Progenitor cell of endocrine pancreas (in vitro differentiated cells): ENCODE measurements at regions not wholly inside any gene's neighbourhood (a gene's known extent, or its start where the extent isn't known, plus 50 kb on each side); places are given as distances from the start of the nearest gene placed in this dataset.

Source experiments
- DNase-seq: peaks from one replicate; pipeline ENCODE4 v3.0.0; 2021; ENCODE audit warnings: low spot score; ENCODE audit not compliant: unreplicated experiment
- H3K27ac Mint-ChIP-seq: 2 replicates; pipeline ENCODE4 v1.8.0; 2021; ENCODE audit warnings: mild to moderate bottlenecking, moderate library complexity, mixed read lengths
- H3K27me3 Mint-ChIP-seq: 2 replicates; pipeline ENCODE4 v1.8.0; 2021; ENCODE audit warnings: mixed read lengths
- H3K36me3 Mint-ChIP-seq: 2 replicates; pipeline ENCODE4 v1.8.0; 2022; ENCODE audit warnings: mixed read lengths; ENCODE audit not compliant: insufficient read depth
- H3K4me1 Mint-ChIP-seq: 2 replicates; pipeline ENCODE4 v1.8.0; 2021; ENCODE audit warnings: low read depth, mixed read lengths
- H3K4me3 Mint-ChIP-seq: 2 replicates; pipeline ENCODE4 v1.8.0; 2021; ENCODE audit warnings: low read depth, mild to moderate bottlenecking, moderate library complexity, mixed read lengths
- H3K9me3 Mint-ChIP-seq: 2 replicates; pipeline ENCODE4 v1.8.0; 2021; ENCODE audit warnings: low read depth, mixed read lengths
- TF ChIP-seq, protein P1 (sequence below): fragments of 200-600 bp; sonication (generic); IDR thresholded peaks from one replicate; pipeline ENCODE4 v1.5.0; 2021; ENCODE audit warnings: antibody characterized with exemption, mild to moderate bottlenecking; ENCODE audit not compliant: unreplicated experiment

- H3K27me3 Mint-ChIP-seq, result no peaks in the 10 kb centered on the region
- no peak for DNase-seq
- H3K9me3 Mint-ChIP-seq, result peaks cover 4% of the 10 kb centered on the region
- no peak overlapping the region for H3K4me3 Mint-ChIP-seq
- peaks cover 14% of the 10 kb centered on the region for H3K4me1 Mint-ChIP-seq
- peak overlapping the region; percentile 20 for H3K27ac Mint-ChIP-seq
- peaks cover 7% of the 10 kb centered on the region for H3K36me3 Mint-ChIP-seq
- TF ChIP-seq, protein P1, sequence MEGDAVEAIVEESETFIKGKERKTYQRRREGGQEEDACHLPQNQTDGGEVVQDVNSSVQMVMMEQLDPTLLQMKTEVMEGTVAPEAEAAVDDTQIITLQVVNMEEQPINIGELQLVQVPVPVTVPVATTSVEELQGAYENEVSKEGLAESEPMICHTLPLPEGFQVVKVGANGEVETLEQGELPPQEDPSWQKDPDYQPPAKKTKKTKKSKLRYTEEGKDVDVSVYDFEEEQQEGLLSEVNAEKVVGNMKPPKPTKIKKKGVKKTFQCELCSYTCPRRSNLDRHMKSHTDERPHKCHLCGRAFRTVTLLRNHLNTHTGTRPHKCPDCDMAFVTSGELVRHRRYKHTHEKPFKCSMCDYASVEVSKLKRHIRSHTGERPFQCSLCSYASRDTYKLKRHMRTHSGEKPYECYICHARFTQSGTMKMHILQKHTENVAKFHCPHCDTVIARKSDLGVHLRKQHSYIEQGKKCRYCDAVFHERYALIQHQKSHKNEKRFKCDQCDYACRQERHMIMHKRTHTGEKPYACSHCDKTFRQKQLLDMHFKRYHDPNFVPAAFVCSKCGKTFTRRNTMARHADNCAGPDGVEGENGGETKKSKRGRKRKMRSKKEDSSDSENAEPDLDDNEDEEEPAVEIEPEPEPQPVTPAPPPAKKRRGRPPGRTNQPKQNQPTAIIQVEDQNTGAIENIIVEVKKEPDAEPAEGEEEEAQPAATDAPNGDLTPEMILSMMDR, result no peak
These were observed 50.5 kb upstream of the LRRC1 start for GRCh38 chr6:53744321-53744720.

DNA sequence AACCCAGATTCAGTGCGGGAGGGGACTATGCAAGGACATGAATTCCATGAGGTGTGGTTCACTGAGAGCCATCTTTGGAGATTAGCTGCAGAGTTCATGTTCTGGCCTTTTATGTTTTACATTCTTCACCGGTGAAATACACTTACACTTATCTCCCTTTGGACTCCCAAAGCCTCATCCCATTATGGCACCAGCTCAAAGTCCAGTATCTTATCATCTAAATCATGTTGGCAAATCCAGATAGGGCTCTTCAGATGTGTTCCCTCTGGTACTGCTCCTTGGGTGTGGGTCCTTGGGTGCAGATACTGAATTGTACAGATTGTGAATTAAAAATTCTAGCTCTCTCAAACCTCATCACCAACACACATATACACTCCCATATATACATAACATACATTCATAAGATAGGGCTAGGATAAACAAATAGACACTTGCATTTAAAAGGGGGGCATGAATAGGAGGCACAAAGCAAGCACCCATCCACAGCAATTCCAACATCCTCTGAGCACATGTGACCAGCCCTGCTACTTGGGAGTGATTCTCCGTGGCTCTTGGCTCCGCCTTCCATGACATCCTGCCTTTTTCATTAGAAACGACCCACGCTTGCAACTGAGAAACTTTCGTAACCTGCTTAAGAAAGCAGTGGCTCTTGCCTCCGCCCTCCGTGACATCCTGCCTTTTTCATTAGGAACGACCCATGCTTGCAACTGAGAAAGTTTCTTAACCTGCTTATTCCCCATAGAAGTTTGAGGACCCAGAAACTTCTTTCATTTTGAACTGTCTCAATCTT lies 53.6 kb upstream of the LRRC1 start:
- H3K36me3 Mint-ChIP-seq, result peaks cover 7% of the 10 kb centered on the region
- peaks cover 8% of the 10 kb centered on the region for H3K4me1 Mint-ChIP-seq
- TF ChIP-seq, protein P1, result no peak
- H3K27ac Mint-ChIP-seq, result no peak overlapping the region
- DNase-seq, result no peak
- peaks cover 4% of the 10 kb centered on the region for H3K9me3 Mint-ChIP-seq
- H3K27me3 Mint-ChIP-seq, result no peaks in the 10 kb centered on the region
- H3K4me3 Mint-ChIP-seq, result no peak overlapping the region

DNA sequence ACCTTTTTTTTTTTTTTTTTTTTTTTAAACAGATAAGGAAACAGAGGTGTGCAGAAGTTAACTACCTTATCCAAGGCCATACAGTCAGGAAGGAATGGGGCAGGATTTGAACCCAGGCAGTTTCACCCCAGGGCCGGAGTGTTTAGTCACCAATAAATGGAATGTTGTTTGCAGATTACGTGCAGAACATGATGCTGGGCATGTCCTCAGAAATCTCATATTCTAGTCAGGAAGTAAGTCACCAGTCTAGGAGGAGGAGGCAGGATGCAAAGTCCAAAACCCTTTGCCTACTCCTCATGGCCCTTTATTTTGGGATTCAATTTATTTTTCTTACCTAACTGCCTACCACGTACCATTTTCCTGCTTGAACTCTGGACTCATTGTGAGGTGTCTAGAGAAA lies 57.1 kb upstream of the LRRC1 start:
- H3K4me3 Mint-ChIP-seq, result no peak overlapping the region
- peaks cover 3% of the 10 kb centered on the region for H3K36me3 Mint-ChIP-seq
- TF ChIP-seq, protein P1, result no peak
- peaks cover 3% of the 10 kb centered on the region for H3K9me3 Mint-ChIP-seq
- H3K4me1 Mint-ChIP-seq, result peaks cover 13% of the 10 kb centered on the region
- DNase-seq, result no peak
- H3K27me3 Mint-ChIP-seq, result no peaks in the 10 kb centered on the region
- no peak overlapping the region for H3K27ac Mint-ChIP-seq

DNA sequence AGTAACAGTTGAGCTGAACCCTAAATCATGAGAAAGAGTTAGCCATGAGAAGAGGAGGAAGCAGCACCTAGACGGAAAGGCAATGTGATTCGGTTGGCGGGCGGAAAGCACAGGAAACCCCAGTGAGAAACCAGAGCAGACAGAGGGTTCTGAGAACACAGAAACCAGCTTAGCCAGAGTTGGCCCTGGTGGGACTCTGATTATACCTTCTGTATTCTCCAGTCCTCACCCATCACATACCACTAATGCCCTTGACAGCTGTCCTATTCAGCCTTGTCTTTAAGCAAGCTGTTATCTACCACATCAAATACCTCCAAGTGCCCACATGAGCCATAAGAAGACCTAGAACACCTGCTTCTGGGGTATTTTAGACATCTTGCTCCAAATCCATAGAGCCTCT lies 58.9 kb upstream of the LRRC1 start:
- H3K4me3 Mint-ChIP-seq, result no peak overlapping the region
- no peaks in the 10 kb centered on the region for H3K27me3 Mint-ChIP-seq
- DNase-seq, result no peak
- peaks cover 3% of the 10 kb centered on the region for H3K9me3 Mint-ChIP-seq
- TF ChIP-seq, protein P1, result no peak
- H3K36me3 Mint-ChIP-seq, result peaks cover 3% of the 10 kb centered on the region
- peaks cover 17% of the 10 kb centered on the region for H3K4me1 Mint-ChIP-seq
- H3K27ac Mint-ChIP-seq, result no peak overlapping the region

- Mint-ChIP-seq H3K27ac (peak overlapping the region; percentile 63), H3K36me3 (peaks cover 3% of the 10 kb centered on the region), H3K27me3 (no peaks in the 10 kb centered on the region), H3K4me3 (no peak overlapping the region), H3K9me3 (peaks cover 3% of the 10 kb centered on the region), H3K4me1 (peaks cover 25% of the 10 kb centered on the region)
- no peak for DNase-seq
- TF ChIP-seq, protein P1, result peak; percentile 49
These were observed 60.1 kb upstream of the LRRC1 start for GRCh38 chr6:53734473-53735299.
